Lung (tissue), 11 donors: ENCODE measurements at regions not wholly inside any gene's neighbourhood (a gene's known extent, or its start where the extent isn't known, plus 50 kb on each side); places are given as distances from the start of the nearest gene placed in this dataset.

Source experiments
- ATAC-seq: fragments of 200-7000 bp; cut with Tn5 transposase; one replicate; pipeline ENCODE4 v1.9.1; 2020; ENCODE audit warnings: moderate number of reproducible peaks; ENCODE audit not compliant: insufficient read depth, low FRiP score
- DNase-seq, 3 donors: peaks; one replicate each; pipeline ENCODE4 v3.0.0-alpha.2; 2013 to 2017
- H3K27ac ChIP-seq, 2 donors: one replicate each; pipeline ENCODE4 v1.5.1; 2013; ENCODE audit warnings: mild to moderate bottlenecking in 2 of 2, moderate library complexity in 2 of 2, control low read depth in 1 of 2, inconsistent platforms in 1 of 2, low read depth in 1 of 2, low read length in 1 of 2
- H3K27me3 ChIP-seq, 3 donors: one replicate each; pipeline ENCODE4 v1.5.1; 2013; ENCODE audit warnings: low read length in 2 of 3; ENCODE audit not compliant: control insufficient read depth in 3 of 3, insufficient read depth in 3 of 3
- H3K36me3 ChIP-seq, 4 donors: one replicate each; pipeline ENCODE4 v1.5.1; 2013; ENCODE audit warnings: low read length in 4 of 4, mild to moderate bottlenecking in 1 of 4, moderate library complexity in 1 of 4; ENCODE audit not compliant: control insufficient read depth in 4 of 4, insufficient read depth in 4 of 4
- H3K4me1 ChIP-seq, 5 donors: one replicate each; pipeline ENCODE4 v1.5.1; 2013; ENCODE audit warnings: low read length in 5 of 5, mild to moderate bottlenecking in 2 of 5, moderate library complexity in 1 of 5; ENCODE audit not compliant: control insufficient read depth in 5 of 5, insufficient read depth in 5 of 5
- H3K4me3 ChIP-seq: one replicate; pipeline ENCODE4 v1.5.1; 2013; ENCODE audit warnings: mild to moderate bottlenecking, control low read depth, moderate library complexity
- H3K9ac ChIP-seq, 2 donors: one replicate each; pipeline ENCODE4 v1.5.1; 2013; ENCODE audit warnings: low read length in 2 of 2, control low read depth in 1 of 2; ENCODE audit not compliant: insufficient read depth in 1 of 2
- H3K9me3 ChIP-seq, 4 donors: one replicate each; pipeline ENCODE4 v1.5.1; 2013; ENCODE audit warnings: low read length in 3 of 4, mild to moderate bottlenecking in 1 of 4, moderate library complexity in 1 of 4; ENCODE audit not compliant: control insufficient read depth in 4 of 4, insufficient read depth in 3 of 4
- WGBS, 2 donors: extraction: QIAGEN DNeasy Blood & Tissue Kit; methylation state at CpG; one replicate each; pipeline ENCODE4 v1.1.7; 2013; 5-methylcytosine and 5-hydroxymethylcytosine counted together
- TF ChIP-seq, protein P1 (sequence below): IDR thresholded peaks from 2 replicates; pipeline ENCODE4 v1.5.1; 2012; ENCODE audit warnings: mild to moderate bottlenecking; ENCODE audit errors: control extremely low read depth, extremely low read depth
- donor health status: control.
- donor health status: control.
- donor health status: Bipolar disorder and iron deficiency.
- donor health status: healthy.
- donor health status: DM: yes; HTN: yes; CAD: no.

DNA sequence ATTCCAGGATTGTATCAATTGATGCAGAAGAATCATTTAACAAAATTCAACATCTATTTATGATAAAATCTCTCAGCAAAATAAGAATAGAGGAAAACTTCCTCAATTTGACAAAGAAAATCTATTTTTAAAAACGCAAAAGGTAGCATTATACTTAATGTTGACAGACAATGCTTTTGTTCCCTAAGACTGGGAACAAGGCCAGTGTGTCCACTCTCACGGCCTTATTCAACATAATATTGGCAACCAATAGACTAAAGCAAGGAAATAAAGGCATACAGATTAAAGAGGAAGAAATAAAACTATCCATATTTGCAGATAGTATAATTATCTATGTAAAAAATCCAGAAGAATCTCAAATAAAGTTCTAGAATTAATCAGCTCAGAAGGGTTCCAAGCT is 472.4 kb upstream of the ID2 start:
- H3K27me3 ChIP-seq = no peaks in the 10 kb centered on the region
- TF ChIP-seq, protein P1, sequence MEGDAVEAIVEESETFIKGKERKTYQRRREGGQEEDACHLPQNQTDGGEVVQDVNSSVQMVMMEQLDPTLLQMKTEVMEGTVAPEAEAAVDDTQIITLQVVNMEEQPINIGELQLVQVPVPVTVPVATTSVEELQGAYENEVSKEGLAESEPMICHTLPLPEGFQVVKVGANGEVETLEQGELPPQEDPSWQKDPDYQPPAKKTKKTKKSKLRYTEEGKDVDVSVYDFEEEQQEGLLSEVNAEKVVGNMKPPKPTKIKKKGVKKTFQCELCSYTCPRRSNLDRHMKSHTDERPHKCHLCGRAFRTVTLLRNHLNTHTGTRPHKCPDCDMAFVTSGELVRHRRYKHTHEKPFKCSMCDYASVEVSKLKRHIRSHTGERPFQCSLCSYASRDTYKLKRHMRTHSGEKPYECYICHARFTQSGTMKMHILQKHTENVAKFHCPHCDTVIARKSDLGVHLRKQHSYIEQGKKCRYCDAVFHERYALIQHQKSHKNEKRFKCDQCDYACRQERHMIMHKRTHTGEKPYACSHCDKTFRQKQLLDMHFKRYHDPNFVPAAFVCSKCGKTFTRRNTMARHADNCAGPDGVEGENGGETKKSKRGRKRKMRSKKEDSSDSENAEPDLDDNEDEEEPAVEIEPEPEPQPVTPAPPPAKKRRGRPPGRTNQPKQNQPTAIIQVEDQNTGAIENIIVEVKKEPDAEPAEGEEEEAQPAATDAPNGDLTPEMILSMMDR = no peak
- peaks cover 0 to 5% (median 2%) of the 10 kb centered on the region in 4 donors for H3K9me3 ChIP-seq
- no peak overlapping the region for H3K4me3 ChIP-seq
- H3K9ac ChIP-seq = no peak overlapping the region
- H3K36me3 ChIP-seq = no peaks in the 10 kb centered on the region
- ATAC-seq = no peak
- H3K4me1 ChIP-seq = peaks cover 0 to 7% (median 0%) of the 10 kb centered on the region in 5 donors
- no peak for DNase-seq
- 59 to 74% methylated on average over 2 of the region's 2 CpGs for WGBS, 2 donors
- H3K27ac ChIP-seq = no peak overlapping the region

DNA sequence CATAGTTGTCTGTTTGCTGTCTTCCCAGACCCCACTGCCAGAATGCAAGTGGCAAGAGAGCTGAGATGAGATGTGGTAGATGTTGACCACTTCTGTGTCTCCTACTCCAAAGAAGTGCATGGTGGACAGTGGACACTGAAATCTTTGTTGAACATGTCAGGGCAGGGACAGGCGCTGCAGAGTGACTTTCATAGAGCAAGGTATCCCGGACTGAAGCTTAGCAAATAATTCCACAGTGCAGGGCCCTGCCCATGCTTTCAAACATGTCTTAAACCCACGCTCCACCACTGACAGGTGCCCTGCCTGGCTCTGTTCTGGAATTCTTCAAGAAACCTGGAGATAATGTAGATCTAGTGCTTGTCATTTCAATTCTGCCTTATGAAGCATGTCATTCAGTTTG is 470.5 kb upstream of the ID2 start:
- Histone ChIP-seq H3K4me3 (no peak overlapping the region), H3K9me3 (peaks cover 0 to 5% (median 1%) of the 10 kb centered on the region in 4 donors), H3K9ac (no peak overlapping the region), H3K27me3 (no peaks in the 10 kb centered on the region), H3K27ac (no peak overlapping the region), H3K36me3 (no peaks in the 10 kb centered on the region), H3K4me1 (no peaks in the 10 kb centered on the region)
- DNase-seq (no peak), ATAC-seq (no peak)
- TF ChIP-seq, protein P1 = no peak
- 88 to 98% methylated on average over 3 of the region's 3 CpGs for WGBS, 2 donors

DNA sequence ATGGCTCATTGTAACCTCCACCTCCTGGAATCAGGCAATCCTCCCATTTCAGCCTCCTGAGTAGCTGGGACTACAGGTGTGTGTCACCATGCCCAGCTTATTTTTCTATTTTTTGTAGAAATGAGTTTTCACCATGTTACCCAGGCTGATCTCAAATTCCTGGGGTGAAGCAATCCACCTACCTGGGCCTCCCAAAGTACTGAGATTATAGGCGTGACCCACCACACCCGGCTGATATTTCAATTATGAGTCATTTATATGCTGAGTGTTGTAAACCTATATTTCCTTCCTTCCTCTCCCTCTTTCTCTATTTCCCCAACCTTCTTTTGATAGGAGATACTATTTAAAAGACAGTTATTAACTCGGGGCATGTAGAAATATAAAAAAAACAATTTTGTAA is 469.6 kb upstream of the ID2 start:
- TF ChIP-seq, protein P1 = no peak
- Histone ChIP-seq H3K27me3 (no peaks in the 10 kb centered on the region), H3K4me1 (peaks cover 0 to 8% (median 1%) of the 10 kb centered on the region in 5 donors), H3K27ac (no peak overlapping the region), H3K36me3 (no peaks in the 10 kb centered on the region), H3K9ac (no peak overlapping the region), H3K9me3 (peaks cover 0 to 5% (median 1%) of the 10 kb centered on the region in 4 donors), H3K4me3 (no peak overlapping the region)
- ATAC-seq (no peak), DNase-seq (no peak)
- WGBS, 2 donors = 61 to 68% methylated on average over 3 of the region's 3 CpGs

DNA sequence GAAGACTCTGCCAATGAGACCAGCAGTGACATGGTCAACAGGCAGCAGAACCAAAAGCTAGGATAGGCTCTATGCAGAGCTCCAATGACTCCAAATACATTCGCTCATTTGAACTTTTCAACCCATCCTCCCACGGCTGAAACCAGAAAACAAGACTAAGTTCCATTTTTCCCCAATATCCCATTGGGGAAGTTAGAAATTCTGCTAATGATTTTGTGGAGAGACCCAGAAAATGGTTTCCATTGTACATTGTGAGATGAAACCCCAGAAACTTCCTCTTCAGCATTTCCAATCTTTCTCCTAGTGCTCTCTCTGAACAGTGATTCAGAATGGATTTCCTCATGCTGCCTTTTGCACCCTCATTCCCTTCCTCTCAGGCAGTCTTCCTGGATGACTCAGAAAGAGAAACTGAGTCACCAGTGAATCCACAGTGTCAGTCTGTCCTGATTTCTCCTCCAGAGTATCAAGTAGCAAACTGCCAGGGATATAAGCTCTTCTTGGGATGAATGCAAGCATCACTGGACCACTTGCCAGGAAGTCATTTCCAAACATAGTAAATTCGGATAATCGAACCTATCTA is 467.7 kb upstream of the ID2 start:
- Histone ChIP-seq H3K27ac (no peak overlapping the region), H3K4me3 (no peak overlapping the region), H3K27me3 (no peaks in the 10 kb centered on the region), H3K9me3 (peaks cover 0 to 3% (median 0%) of the 10 kb centered on the region in 4 donors), H3K9ac (no peak overlapping the region), H3K36me3 (no peaks in the 10 kb centered on the region), H3K4me1 (peaks cover 0 to 16% (median 3%) of the 10 kb centered on the region in 5 donors)
- TF ChIP-seq, protein P1 = no peak
- WGBS, 2 donors = 89 to 92% methylated on average over 4 of the region's 4 CpGs
- DNase-seq (no peak), ATAC-seq (no peak)
